T-helper 2 cell treated with Interferon-gamma antibody and Interleukin-4, amounts not matched to agents 5 μg/mL and 100 μg/mL, for 36 hours (primary cell): ENCODE measurements at regions not wholly inside any gene's neighbourhood (a gene's known extent, or its start where the extent isn't known, plus 50 kb on each side); places are given as distances from the start of the nearest gene placed in this dataset.

Experiments
- DNase-seq: peaks from one replicate; pipeline ENCODE4 v3.0.0; 2021; ENCODE audit warnings: low spot score
- H3K27ac Mint-ChIP-seq: one replicate; pipeline ENCODE4 v1.8.0; 2021; ENCODE audit warnings: mild to moderate bottlenecking, mixed read lengths
- H3K27me3 Mint-ChIP-seq: one replicate; pipeline ENCODE4 v1.8.0; 2021; ENCODE audit warnings: low read depth, mixed read lengths
- H3K36me3 Mint-ChIP-seq: one replicate; pipeline ENCODE4 v1.8.0; 2021; ENCODE audit warnings: low read depth, mixed read lengths
- H3K4me1 Mint-ChIP-seq: one replicate; pipeline ENCODE4 v1.8.0; 2021; ENCODE audit warnings: low read depth, mixed read lengths
- H3K4me3 Mint-ChIP-seq: one replicate; pipeline ENCODE4 v1.8.0; 2022; ENCODE audit warnings: mild to moderate bottlenecking, moderate library complexity, mixed read lengths
- H3K9me3 Mint-ChIP-seq: one replicate; pipeline ENCODE4 v1.8.0; 2021; ENCODE audit warnings: mixed read lengths

- Mint-ChIP-seq H3K9me3 (no peaks in the 10 kb centered on the region), H3K4me3 (no peak overlapping the region), H3K27ac (no peak overlapping the region), H3K4me1 (no peaks in the 10 kb centered on the region), H3K36me3 (no peaks in the 10 kb centered on the region), H3K27me3 (no peaks in the 10 kb centered on the region)
- no peak for DNase-seq
These were observed 1157.6 kb upstream of the CELF2 start for GRCh38 chr10:9860045-9860444.

- Mint-ChIP-seq H3K9me3 (no peaks in the 10 kb centered on the region), H3K4me1 (no peaks in the 10 kb centered on the region), H3K27ac (no peak overlapping the region), H3K36me3 (no peaks in the 10 kb centered on the region), H3K4me3 (no peak overlapping the region), H3K27me3 (no peaks in the 10 kb centered on the region)
- DNase-seq, result no peak
These were observed 1154.0 kb upstream of the CELF2 start for GRCh38 chr10:9863559-9864121.

GRCh38 chr10:9868499-9868898 lies 1149.2 kb upstream of the CELF2 start:
- H3K4me1 Mint-ChIP-seq, result no peaks in the 10 kb centered on the region
- no peaks in the 10 kb centered on the region for H3K9me3 Mint-ChIP-seq
- H3K27ac Mint-ChIP-seq, result no peak overlapping the region
- H3K27me3 Mint-ChIP-seq, result no peaks in the 10 kb centered on the region
- H3K4me3 Mint-ChIP-seq, result no peak overlapping the region
- H3K36me3 Mint-ChIP-seq, result no peaks in the 10 kb centered on the region
- no peak for DNase-seq

GRCh38 chr10:9869205-9869604 lies 1148.5 kb upstream of the CELF2 start:
- H3K27me3 Mint-ChIP-seq, result no peaks in the 10 kb centered on the region
- H3K27ac Mint-ChIP-seq, result no peak overlapping the region
- no peak overlapping the region for H3K4me3 Mint-ChIP-seq
- no peak for DNase-seq
- no peaks in the 10 kb centered on the region for H3K36me3 Mint-ChIP-seq
- no peaks in the 10 kb centered on the region for H3K4me1 Mint-ChIP-seq
- H3K9me3 Mint-ChIP-seq, result no peaks in the 10 kb centered on the region

- H3K27me3 Mint-ChIP-seq, result no peaks in the 10 kb centered on the region
- no peak for DNase-seq
- no peaks in the 10 kb centered on the region for H3K36me3 Mint-ChIP-seq
- no peak overlapping the region for H3K27ac Mint-ChIP-seq
- H3K9me3 Mint-ChIP-seq, result no peaks in the 10 kb centered on the region
- H3K4me3 Mint-ChIP-seq, result no peak overlapping the region
- H3K4me1 Mint-ChIP-seq, result no peaks in the 10 kb centered on the region
These were observed 1148.0 kb upstream of the CELF2 start for GRCh38 chr10:9869606-9870176.

GRCh38 chr10:9875353-9875752 lies 1142.3 kb upstream of the CELF2 start:
- Mint-ChIP-seq H3K4me1 (no peaks in the 10 kb centered on the region), H3K4me3 (no peak overlapping the region), H3K27me3 (no peaks in the 10 kb centered on the region), H3K9me3 (no peaks in the 10 kb centered on the region), H3K36me3 (no peaks in the 10 kb centered on the region), H3K27ac (no peak overlapping the region)
- no peak for DNase-seq

GRCh38 chr10:9877978-9878377 lies 1139.7 kb upstream of the CELF2 start:
- DNase-seq, result no peak
- Mint-ChIP-seq H3K36me3 (no peaks in the 10 kb centered on the region), H3K4me3 (no peak overlapping the region), H3K9me3 (peaks cover 4% of the 10 kb centered on the region), H3K27ac (no peak overlapping the region), H3K4me1 (no peaks in the 10 kb centered on the region), H3K27me3 (no peaks in the 10 kb centered on the region)

- Mint-ChIP-seq H3K9me3 (peaks cover 4% of the 10 kb centered on the region), H3K4me1 (no peaks in the 10 kb centered on the region), H3K4me3 (no peak overlapping the region), H3K36me3 (no peaks in the 10 kb centered on the region), H3K27me3 (no peaks in the 10 kb centered on the region), H3K27ac (no peak overlapping the region)
- DNase-seq, result no peak
These were observed 1139.3 kb upstream of the CELF2 start for GRCh38 chr10:9878383-9878782.

- Mint-ChIP-seq H3K27ac (no peak overlapping the region), H3K4me1 (no peaks in the 10 kb centered on the region), H3K27me3 (no peaks in the 10 kb centered on the region), H3K4me3 (no peak overlapping the region), H3K36me3 (no peaks in the 10 kb centered on the region), H3K9me3 (peaks cover 4% of the 10 kb centered on the region)
- DNase-seq, result no peak
These were observed 1131.9 kb upstream of the CELF2 start for GRCh38 chr10:9885761-9886160.

GRCh38 chr10:9886772-9887171 lies 1130.9 kb upstream of the CELF2 start:
- Mint-ChIP-seq H3K36me3 (no peaks in the 10 kb centered on the region), H3K27ac (no peak overlapping the region), H3K4me1 (no peaks in the 10 kb centered on the region), H3K4me3 (no peak overlapping the region), H3K27me3 (no peaks in the 10 kb centered on the region), H3K9me3 (peaks cover 4% of the 10 kb centered on the region)
- DNase-seq, result no peak

- DNase-seq, result no peak
- no peaks in the 10 kb centered on the region for H3K4me1 Mint-ChIP-seq
- no peaks in the 10 kb centered on the region for H3K27me3 Mint-ChIP-seq
These were observed 1122.2 kb upstream of the CELF2 start for GRCh38 chr10:9895453-9895852.

GRCh38 chr10:9895981-9896380 lies 1121.7 kb upstream of the CELF2 start:
- Mint-ChIP-seq H3K4me1 (no peaks in the 10 kb centered on the region), H3K4me3 (no peak overlapping the region), H3K27ac (no peak overlapping the region), H3K36me3 (no peaks in the 10 kb centered on the region), H3K9me3 (no peaks in the 10 kb centered on the region), H3K27me3 (no peaks in the 10 kb centered on the region)
- DNase-seq, result no peak

More at GRCh38 chr10:9895453-9895852, 1122.2 kb upstream of the CELF2 start:
- Mint-ChIP-seq H3K4me3 (no peak overlapping the region), H3K9me3 (no peaks in the 10 kb centered on the region), H3K27ac (no peak overlapping the region), H3K36me3 (no peaks in the 10 kb centered on the region)

GRCh38 chr10:9898633-9899395 lies 1118.9 kb upstream of the CELF2 start:
- Mint-ChIP-seq H3K27me3 (no peaks in the 10 kb centered on the region), H3K9me3 (no peaks in the 10 kb centered on the region), H3K27ac (no peak overlapping the region), H3K4me3 (no peak overlapping the region), H3K36me3 (no peaks in the 10 kb centered on the region), H3K4me1 (no peaks in the 10 kb centered on the region)
- DNase-seq, result no peak

- no peaks in the 10 kb centered on the region for H3K36me3 Mint-ChIP-seq
- H3K27ac Mint-ChIP-seq, result no peak overlapping the region
- H3K9me3 Mint-ChIP-seq, result no peaks in the 10 kb centered on the region
- DNase-seq, result no peak
- H3K4me1 Mint-ChIP-seq, result no peaks in the 10 kb centered on the region
- H3K27me3 Mint-ChIP-seq, result no peaks in the 10 kb centered on the region
- H3K4me3 Mint-ChIP-seq, result no peak overlapping the region
These were observed 1116.9 kb upstream of the CELF2 start for GRCh38 chr10:9900751-9901150.
